ENCODE measurements at regions not wholly inside any gene's neighbourhood (a gene's known extent, or its start where the extent isn't known, plus 50 kb on each side); places are given as distances from the start of the nearest gene placed in this dataset.
"Not testable (repeated sequence)": the region's sequence is repeated elsewhere in the genome, so short reads cannot be mapped to it uniquely, and the experiment has no call there.

DNA sequence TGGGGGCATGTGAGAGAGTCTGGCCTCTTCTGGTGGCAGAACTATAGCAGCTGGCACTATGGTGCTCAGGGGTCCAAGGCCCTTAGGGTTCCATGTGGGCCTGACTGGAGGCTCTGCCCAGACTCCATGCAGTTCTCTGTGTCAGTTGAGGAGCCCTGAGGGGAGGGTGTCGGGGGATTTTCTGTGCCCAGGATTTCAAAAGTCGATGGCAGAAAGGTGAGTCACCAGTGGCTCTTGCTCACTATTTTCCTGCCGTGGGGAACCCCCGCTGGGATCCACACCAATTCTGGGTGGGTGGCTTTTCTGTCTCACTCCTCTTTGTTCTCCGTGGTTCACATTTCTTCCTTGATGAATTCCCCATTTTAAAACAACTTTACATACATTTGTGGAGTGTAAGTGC is 54.1 kb upstream of the ANKRD30B start:
- not testable (repeated sequence) for H3K36me3 ChIP-seq (ENCODE audit: control insufficient read depth, insufficient read depth, low read length); H3K27me3 ChIP-seq (ENCODE audit: control insufficient read depth, insufficient read depth, low read length); H3K27ac ChIP-seq (ENCODE audit: low read depth, low read length); H3K4me1 ChIP-seq (ENCODE audit: control insufficient read depth, insufficient read depth, low read length); H3K9ac ChIP-seq (ENCODE audit: low read depth, low read length); H3K4me3 ChIP-seq (ENCODE audit: low read depth, low read length)
- H3K9me3 ChIP-seq (ENCODE audit: control insufficient read depth, insufficient read depth, low read length): peaks cover 19% of the 10 kb centered on the region; the same call in 1 of the 2 replicates

DNA sequence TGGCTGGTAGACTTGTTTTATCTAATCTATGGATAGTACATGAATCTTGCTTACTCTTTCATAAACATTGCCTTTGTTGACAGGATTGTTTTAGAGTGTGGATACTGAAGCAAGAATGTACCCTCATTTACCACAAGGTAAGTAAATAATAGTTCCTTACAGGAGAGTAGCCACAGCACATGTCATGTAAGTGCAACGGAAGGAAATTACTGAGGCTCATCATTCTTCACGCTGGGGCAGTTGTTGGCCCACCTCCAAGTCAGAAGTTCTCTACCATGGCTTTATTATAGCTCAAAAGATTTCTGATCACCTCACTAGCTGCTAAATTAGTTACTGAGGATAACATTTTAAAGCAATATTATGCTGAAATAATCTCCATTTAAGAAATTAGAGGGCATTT is 50.0 kb upstream of the ANKRD30B start:
- not testable (repeated sequence) for H3K36me3 ChIP-seq (ENCODE audit: control insufficient read depth, insufficient read depth, low read length); H3K9ac ChIP-seq (ENCODE audit: low read depth, low read length); H3K27me3 ChIP-seq (ENCODE audit: control insufficient read depth, insufficient read depth, low read length); H3K27ac ChIP-seq (ENCODE audit: low read depth, low read length); H3K4me1 ChIP-seq (ENCODE audit: control insufficient read depth, insufficient read depth, low read length); H3K4me3 ChIP-seq (ENCODE audit: low read depth, low read length)
- H3K9me3 ChIP-seq (ENCODE audit: control insufficient read depth, insufficient read depth, low read length): peaks cover 14% of the 10 kb centered on the region; the same call in 1 of the 2 replicates
